IPS DF 6.9 (cell line): ENCODE measurements at regions not wholly inside any gene's neighbourhood (a gene's known extent, or its start where the extent isn't known, plus 50 kb on each side); places are given as distances from the start of the nearest gene placed in this dataset.

ENCODE experiments used
- DNase-seq: peaks from one replicate; pipeline ENCODE4 v3.0.0-alpha.2; 2013; ENCODE audit warnings: low read depth, low spot score
- H3K27ac ChIP-seq: one replicate; pipeline ENCODE4 v1.5.1; 2013; ENCODE audit warnings: low read length, control low read depth
- H3K27me3 ChIP-seq: 2 replicates; pipeline ENCODE4 v1.6.1; 2013; ENCODE audit warnings: mild to moderate bottlenecking, low read length; ENCODE audit not compliant: control insufficient read depth, insufficient read depth
- H3K36me3 ChIP-seq: 2 replicates; pipeline ENCODE4 v1.6.1; 2013; ENCODE audit warnings: low read length; ENCODE audit not compliant: control insufficient read depth, insufficient read depth
- H3K4me1 ChIP-seq: 2 replicates; pipeline ENCODE4 v1.6.1; 2013; ENCODE audit warnings: low read length; ENCODE audit not compliant: control insufficient read depth, insufficient read depth
- H3K4me3 ChIP-seq: 2 replicates; pipeline ENCODE4 v1.5.1; 2013; ENCODE audit warnings: mild to moderate bottlenecking, low read length
- H3K9me3 ChIP-seq: 2 replicates; pipeline ENCODE4 v1.6.1; 2013; ENCODE audit warnings: low read length, inconsistent platforms; ENCODE audit not compliant: control insufficient read depth, insufficient read depth
- WGBS: extraction: QIAGEN DNeasy Blood & Tissue Kit; methylation state at CpG from one replicate; pipeline ENCODE4 v1.1.7; 2013; ENCODE audit warnings: mixed read lengths, missing lambda C conversion rate; ENCODE audit not compliant: insufficient read length, insufficient coverage; 5-methylcytosine and 5-hydroxymethylcytosine counted together

DNA sequence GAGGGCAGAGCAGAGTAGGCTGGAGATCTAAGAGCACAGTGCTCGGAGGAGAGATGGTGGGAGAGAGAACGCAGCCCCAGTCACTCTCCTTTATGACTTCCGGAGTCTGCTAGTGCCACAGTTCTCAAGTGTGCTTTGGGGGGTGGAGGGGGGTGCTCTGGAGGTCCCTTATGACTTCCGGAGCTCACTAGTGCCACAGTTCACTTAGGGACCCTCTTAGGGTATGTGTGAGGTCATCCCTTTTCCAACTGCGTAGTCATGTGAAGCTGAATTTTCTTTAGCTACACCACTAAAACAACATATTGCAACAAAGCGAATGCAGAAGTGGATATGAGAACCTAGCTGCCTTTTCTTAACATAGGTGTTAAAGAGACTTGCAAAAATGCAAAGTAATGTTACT lies 153.7 kb upstream of the KCTD1 start:
- DNase-seq = no peak
- Histone ChIP-seq H3K36me3 (no peaks in the 10 kb centered on the region), H3K4me1 (no peaks in the 10 kb centered on the region), H3K4me3 (no peak overlapping the region), H3K27me3 (peaks cover 21% of the 10 kb centered on the region), H3K27ac (no peak overlapping the region), H3K9me3 (no peaks in the 10 kb centered on the region)
- no CpG with 5 or more reads among the region's 6 CpGs for WGBS

DNA sequence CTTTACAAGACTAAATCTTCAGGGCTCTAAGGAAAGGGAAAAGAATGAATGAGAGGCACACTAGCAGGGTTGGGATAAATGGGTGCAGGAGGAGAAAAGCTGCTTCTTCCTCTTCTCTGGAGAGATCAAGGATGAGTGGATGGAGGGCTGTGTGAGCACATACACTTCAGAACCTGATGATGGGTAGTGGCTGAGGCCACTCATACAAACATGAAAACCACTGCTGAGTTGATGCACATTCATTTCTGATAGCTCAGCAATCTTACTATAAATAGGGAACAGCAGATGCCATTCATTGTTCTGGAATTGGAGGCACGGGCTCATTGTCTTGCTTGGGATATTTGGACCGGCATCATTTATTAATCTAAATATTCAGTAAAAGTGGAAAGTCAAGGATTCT lies 152.4 kb upstream of the KCTD1 start:
- Histone ChIP-seq H3K27me3 (peaks cover 23% of the 10 kb centered on the region), H3K36me3 (no peaks in the 10 kb centered on the region), H3K4me1 (no peaks in the 10 kb centered on the region), H3K9me3 (no peaks in the 10 kb centered on the region), H3K27ac (no peak overlapping the region), H3K4me3 (no peak overlapping the region)
- no peak for DNase-seq
- no CpG with 5 or more reads among the region's 2 CpGs for WGBS

GRCh38 chr18:26700201-26700600 lies 151.8 kb upstream of the KCTD1 start:
- no peaks in the 10 kb centered on the region for H3K36me3 ChIP-seq
- H3K9me3 ChIP-seq = no peaks in the 10 kb centered on the region
- H3K27me3 ChIP-seq = peaks cover 23% of the 10 kb centered on the region
- H3K27ac ChIP-seq = no peak overlapping the region
- H3K4me1 ChIP-seq = no peaks in the 10 kb centered on the region
- DNase-seq = no peak
- H3K4me3 ChIP-seq = no peak overlapping the region

DNA sequence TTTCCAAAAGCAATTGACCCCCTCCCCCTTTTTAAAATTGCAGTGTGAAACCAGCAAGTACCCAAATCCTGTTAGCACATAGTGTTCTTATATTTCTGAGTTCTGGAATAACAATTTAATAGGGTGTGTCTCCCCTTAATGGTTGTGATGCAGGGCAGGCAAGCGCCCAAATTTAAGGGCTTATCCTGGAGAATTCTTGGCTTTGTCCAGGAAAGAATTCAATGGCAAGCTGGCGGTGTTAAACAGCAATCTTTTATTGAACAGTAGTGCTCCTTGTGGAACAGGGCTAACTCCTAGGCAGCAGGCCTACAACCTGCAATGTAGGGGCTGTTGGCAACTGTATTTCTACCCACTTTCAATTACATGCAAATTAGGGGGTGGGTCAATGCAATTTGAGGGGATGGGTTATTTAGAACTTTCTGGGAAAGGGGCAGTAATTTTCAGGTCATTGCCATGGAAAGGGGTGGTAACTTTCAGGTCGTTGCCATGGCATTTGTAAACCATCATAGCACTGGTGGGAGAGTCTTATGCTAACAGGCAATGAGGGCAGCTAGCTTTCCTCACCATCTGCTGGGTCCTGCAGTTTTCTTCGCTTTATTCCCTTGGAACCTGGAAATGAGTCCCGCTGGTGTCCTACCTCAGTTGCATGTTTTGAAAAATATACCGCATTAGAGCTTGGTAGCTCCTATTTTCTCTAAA lies 149.0 kb upstream of the KCTD1 start:
- H3K27ac ChIP-seq = no peak overlapping the region
- no peaks in the 10 kb centered on the region for H3K4me1 ChIP-seq
- H3K36me3 ChIP-seq = no peaks in the 10 kb centered on the region
- H3K4me3 ChIP-seq = no peak overlapping the region
- no CpG with 5 or more reads among the region's 6 CpGs for WGBS
- H3K27me3 ChIP-seq = peaks cover 23% of the 10 kb centered on the region
- H3K9me3 ChIP-seq = no peaks in the 10 kb centered on the region
- no peak for DNase-seq

- Histone ChIP-seq H3K4me3 (no peak overlapping the region), H3K36me3 (no peaks in the 10 kb centered on the region), H3K27ac (no peak overlapping the region), H3K9me3 (no peaks in the 10 kb centered on the region), H3K27me3 (peaks cover 21% of the 10 kb centered on the region), H3K4me1 (no peaks in the 10 kb centered on the region)
- no CpG with 5 or more reads among the region's 2 CpGs for WGBS
- no peak for DNase-seq
Observed at GRCh38 chr18:26696786-26697185, 148.4 kb upstream of the KCTD1 start.

DNA sequence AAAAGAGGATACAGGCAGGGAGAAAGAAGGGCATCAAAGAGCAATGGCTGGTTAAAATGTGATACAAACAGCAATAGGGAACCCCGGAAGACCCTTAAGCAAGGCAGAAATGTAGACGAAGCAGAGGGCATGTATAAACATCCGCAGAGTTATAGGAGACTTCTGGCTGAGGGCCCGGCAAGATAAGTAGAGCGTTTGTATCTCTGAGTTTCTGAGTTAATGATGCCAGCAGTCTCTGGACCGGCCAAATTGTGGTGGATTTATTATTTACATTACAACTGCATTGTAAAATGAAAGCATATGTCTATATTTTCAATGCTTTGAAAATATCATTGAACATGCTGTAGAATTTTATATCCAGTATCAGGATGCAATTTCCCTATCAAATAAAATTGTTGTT lies 148.0 kb upstream of the KCTD1 start:
- Histone ChIP-seq H3K27ac (no peak overlapping the region), H3K4me3 (no peak overlapping the region), H3K27me3 (peaks cover 17% of the 10 kb centered on the region), H3K9me3 (no peaks in the 10 kb centered on the region), H3K4me1 (no peaks in the 10 kb centered on the region), H3K36me3 (no peaks in the 10 kb centered on the region)
- no peak for DNase-seq
- WGBS = no CpG with 5 or more reads among the region's 6 CpGs

- no peak for DNase-seq
- Histone ChIP-seq H3K36me3 (no peaks in the 10 kb centered on the region), H3K27ac (no peak overlapping the region), H3K9me3 (no peaks in the 10 kb centered on the region), H3K27me3 (no peaks in the 10 kb centered on the region; the same call in 1 of the 2 replicates), H3K4me3 (no peak overlapping the region), H3K4me1 (peaks cover 2% of the 10 kb centered on the region; the same call in 1 of the 2 replicates)
- no CpG with 5 or more reads among the region's 7 CpGs for WGBS
Observed at GRCh38 chr18:26689226-26689879, 141.0 kb upstream of the KCTD1 start.

DNA sequence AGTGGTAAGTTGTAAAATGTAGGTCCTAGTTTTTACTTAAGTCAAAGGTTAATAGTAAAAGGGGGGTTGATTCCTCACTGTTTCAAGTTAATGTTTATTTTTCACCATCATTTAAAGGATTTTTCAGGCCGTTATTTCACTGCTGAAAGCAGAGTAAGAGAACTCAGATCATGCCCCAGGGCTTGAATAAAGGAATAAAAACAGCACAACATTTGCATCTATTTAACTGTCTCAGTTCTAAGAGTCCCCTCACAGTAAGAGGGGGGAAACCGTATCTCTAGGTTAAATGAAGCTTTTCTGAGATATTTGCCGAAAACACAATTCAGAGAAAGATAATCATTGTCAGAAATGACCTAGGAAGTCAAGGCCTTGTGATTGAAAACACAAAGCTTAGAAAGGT lies 138.2 kb upstream of the KCTD1 start:
- Histone ChIP-seq H3K4me1 (peaks cover 2% of the 10 kb centered on the region; the same call in 1 of the 2 replicates), H3K36me3 (no peaks in the 10 kb centered on the region), H3K27me3 (no peaks in the 10 kb centered on the region; the same call in 1 of the 2 replicates), H3K9me3 (no peaks in the 10 kb centered on the region), H3K4me3 (no peak overlapping the region), H3K27ac (no peak overlapping the region)
- DNase-seq = no peak
- WGBS = no CpG with 5 or more reads among the region's 3 CpGs

DNA sequence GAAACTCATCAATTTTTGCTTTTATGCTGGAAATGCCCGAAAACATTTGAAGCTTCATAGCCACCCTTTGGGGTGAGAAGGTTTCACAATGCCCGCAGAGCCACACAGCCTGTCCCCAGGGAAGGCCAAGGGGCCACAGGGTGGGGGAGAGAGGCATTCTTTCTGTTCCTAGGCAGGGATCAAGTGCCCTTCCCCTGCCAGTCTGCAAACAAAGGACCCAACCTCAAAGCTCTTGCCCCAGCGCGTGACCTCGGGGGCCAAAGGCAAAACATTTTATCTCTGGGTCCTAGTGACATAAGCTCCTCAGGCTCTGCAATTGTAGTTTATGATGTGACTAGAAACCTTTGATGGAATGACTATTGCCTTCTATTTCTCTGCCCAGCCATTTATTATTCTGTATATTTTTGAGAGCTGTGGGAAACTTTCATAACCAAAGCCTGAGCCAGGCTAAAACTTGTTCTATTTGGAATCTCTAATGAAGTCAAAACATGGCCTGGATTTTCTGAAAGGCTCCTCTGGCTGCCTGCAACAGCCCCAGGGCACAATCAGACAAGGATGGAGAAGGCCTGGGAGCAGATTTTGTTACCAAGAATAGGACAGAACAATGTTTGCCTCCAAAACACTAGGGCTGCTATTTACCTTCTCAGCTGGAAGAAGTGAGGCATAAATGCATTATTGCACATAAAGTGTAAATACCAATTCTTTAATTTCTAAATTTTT lies 137.2 kb upstream of the KCTD1 start:
- Histone ChIP-seq H3K4me1 (peaks cover 2% of the 10 kb centered on the region; the same call in 1 of the 2 replicates), H3K27ac (no peak overlapping the region), H3K36me3 (no peaks in the 10 kb centered on the region), H3K4me3 (no peak overlapping the region), H3K9me3 (no peaks in the 10 kb centered on the region), H3K27me3 (no peaks in the 10 kb centered on the region; the same call in 1 of the 2 replicates)
- DNase-seq = no peak
- WGBS = no CpG with 5 or more reads among the region's 5 CpGs

DNA sequence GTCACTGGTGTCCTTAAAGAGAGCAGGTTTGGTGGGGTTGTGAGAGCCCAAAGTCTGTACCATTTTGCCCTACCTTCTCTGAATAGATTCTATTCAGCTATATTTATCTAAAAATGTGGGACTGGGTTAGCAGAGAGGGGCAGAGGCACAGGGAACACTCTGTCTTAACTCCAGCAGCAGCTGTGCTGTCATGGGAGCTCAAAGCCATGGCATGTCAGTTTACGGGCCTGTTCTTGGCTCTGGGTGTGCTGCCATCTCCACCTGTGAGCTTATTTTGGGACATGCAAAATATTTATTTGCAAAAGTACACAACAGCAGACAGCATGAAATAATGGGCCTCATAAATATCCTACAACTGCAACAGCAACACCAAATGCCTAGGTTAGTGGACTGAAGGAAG lies 129.6 kb upstream of the KCTD1 start:
- H3K4me3 ChIP-seq = no peak overlapping the region
- H3K9me3 ChIP-seq = no peaks in the 10 kb centered on the region
- H3K27ac ChIP-seq = no peak overlapping the region
- DNase-seq = no peak
- no peaks in the 10 kb centered on the region; the same call in 1 of the 2 replicates for H3K27me3 ChIP-seq
- no peaks in the 10 kb centered on the region for H3K4me1 ChIP-seq
- H3K36me3 ChIP-seq = no peaks in the 10 kb centered on the region
- WGBS = no CpG with 5 or more reads among the region's 1 CpG
